GM21367 (cell line): ENCODE measurements at regions not wholly inside any gene's neighbourhood (a gene's known extent, or its start where the extent isn't known, plus 50 kb on each side); places are given as distances from the start of the nearest gene placed in this dataset.
A peak's percentile ranks its signal among the peaks of the same experiment; 100 is the strongest.
"Not testable (repeated sequence)": the region's sequence is repeated elsewhere in the genome, so short reads cannot be mapped to it uniquely, and the experiment has no call there.

ENCODE experiments used
- ATAC-seq: cut with Tn5 transposase; IDR thresholded peaks from one replicate; pipeline ENCODE4 v1.9.1; 2021; ENCODE audit not compliant: unreplicated experiment

DNA sequence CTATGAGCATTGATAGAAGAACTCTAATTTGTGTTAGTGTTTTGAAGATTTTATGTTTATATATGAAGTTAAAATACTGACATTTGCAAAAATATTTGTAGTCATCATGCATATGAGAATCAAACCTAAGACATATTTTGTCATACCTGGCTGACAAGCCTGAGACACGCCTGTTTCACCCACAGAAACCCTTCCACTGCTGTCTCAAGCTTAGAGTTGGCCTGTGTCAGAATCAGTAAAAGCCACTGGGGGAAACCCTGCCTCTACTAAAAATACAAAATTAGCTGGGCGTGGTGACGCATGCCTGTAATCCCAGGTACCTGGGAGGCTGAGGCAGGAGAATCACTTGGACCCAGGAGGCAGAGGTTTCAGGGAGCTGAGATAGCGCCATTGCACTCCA is 218.0 kb upstream of the C1QTNF3 start:
- not testable (repeated sequence) for ATAC-seq

DNA sequence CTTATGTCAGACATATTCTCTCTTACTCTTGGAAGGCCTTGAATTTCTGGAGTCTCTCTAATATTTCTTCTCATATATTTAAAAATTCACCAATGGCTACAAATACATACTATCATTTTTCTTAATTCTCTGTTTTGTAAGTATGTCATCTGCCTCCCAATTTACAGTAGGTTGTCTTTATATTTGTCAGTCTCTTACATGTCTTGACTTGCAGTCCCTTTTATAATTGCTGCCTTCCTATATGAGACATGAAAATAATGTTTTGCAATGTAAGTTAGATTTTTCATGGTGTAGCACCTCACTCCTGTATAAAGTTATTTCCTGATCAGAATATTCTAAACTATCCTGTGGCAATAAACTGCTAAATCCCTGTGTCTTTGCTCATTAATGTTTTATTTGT is 223.1 kb upstream of the C1QTNF3 start:
- not testable (repeated sequence) for ATAC-seq

DNA sequence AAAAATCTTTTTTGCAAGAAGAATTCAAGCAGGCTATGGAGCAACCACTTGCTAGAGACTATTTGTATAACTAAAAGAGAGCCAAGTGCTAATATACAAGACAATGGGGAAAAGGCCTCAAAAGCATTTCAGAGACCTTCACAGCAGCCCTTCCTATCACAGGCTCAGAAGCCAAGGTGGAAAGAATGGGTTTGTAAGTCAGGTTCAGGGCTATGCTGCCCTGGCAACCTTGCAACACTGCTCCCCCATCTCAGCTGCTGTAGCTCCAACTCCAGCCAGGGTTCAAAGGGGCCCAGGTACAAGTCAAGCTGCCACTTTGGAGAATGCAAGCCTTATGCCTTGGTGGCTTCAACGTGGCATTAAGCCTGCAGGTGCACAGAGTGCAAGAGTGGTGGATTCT is 253.7 kb upstream of the C1QTNF3 start:
- ATAC-seq, result not testable (repeated sequence)

DNA sequence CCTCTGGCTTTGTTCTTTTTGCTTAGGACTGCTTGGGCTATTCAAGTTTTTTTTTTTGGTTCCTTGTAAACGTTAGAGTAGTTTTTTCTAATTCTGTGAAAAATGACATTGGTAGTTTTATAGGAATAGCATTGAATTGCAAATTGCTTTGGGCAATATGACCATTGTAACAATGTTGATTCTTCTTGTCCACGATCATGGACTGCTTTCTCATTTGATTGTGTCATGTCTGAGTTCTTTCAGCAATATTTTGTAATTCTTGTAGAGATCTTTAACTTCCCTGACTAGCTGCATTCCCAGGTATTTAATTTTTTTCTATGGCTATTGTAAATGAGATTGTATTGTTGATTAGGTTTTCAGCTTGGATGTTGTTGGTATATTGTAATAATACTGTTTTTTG is 286.2 kb upstream of the C1QTNF3 start:
- ATAC-seq, result not testable (repeated sequence)

DNA sequence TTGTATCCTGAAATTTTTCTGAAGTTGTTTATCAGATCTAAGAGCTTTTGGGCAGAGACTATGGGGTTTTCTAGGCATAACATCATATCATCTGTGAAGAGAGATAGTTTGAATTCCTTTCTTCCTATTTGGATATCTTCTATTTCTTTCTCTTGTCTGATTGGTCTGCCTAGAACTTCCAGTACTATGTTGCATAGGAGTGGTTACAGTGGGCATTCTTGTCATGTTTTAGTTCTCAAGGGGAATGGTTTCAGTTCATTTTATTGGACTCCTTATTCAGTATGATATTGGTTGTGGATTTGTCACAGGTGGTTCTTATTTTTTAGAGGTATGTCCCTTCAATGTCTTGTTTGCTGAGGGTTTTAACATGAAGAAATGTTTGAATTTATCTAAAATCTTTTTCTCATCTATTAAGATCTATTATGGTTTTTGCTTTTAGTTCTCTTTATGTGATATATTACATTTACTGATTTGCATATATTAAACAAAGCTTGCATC is 286.6 kb upstream of the C1QTNF3 start:
- ATAC-seq, result not testable (repeated sequence)

DNA sequence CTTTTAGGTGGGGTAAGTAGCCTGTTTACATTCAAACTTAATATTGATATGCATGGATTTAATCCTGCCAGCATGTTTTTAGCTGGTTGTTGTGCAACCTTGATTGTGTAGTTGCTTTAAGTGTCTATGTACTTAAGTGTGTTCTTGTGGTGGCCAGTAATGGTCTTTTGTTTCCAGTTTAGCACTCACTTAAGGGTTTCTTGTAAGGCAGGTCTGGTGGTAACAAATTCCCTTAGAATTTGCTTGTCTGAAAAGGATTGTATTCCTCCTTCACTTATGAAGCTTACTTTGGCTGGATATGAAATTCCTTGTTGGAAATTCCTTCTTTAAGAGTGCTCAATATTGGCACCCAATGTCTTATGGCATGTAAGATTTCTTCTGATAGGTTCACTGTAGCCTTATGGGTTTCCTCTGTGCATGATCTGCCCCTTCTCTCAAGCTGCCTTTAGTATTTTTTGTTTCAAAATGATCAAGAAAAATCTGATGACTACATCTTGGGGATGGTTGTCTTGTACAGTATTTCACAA is 289.0 kb upstream of the C1QTNF3 start:
- not testable (repeated sequence) for ATAC-seq

DNA sequence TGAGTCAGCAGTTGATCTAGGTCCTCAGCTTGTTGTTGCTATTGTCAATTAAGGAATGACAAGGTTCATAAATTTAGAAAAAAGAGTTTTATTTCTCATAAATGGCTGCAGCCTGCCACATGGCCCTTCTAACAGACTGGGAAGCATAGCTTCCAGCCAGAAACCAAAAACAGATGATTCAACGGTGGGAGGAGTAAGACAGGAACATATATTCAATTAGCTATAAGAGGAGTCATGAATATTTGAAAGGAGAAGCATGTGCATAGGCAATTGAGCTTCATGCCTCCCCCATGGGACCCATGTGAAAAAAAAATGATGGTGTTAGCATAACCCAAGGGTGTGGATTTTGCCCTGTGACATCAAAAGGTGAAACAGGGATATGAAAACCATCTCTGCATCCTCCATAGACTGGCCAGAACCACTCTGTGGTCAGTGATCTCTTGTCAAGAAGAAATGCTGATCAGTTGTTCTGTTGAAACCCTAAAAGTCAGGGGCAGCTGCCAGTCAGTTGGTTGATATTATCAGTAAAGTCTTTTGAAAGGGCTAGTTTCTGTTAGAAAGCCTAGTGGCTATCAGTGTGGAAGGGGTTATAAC is 296.5 kb upstream of the C1QTNF3 start:
- not testable (repeated sequence) for ATAC-seq

DNA sequence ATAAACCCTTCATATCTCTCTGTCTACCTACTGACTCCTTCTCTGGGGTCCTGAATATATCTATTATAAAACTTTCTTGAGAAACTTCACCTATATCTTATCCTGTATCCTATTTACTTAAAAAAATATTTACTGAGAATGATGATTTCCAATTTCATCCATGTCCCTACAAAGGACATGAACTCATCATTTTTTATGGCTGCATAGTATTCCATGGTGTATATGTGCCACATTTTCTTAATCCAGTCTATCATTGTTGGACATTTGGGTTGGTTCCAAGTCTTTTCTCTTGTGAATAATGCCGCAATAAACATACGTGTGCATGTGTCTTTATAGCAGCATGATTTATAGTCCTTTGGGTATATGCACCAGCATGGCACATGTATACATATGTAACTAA is 301.7 kb upstream of the RAI14 start:
- not testable (repeated sequence) for ATAC-seq

DNA sequence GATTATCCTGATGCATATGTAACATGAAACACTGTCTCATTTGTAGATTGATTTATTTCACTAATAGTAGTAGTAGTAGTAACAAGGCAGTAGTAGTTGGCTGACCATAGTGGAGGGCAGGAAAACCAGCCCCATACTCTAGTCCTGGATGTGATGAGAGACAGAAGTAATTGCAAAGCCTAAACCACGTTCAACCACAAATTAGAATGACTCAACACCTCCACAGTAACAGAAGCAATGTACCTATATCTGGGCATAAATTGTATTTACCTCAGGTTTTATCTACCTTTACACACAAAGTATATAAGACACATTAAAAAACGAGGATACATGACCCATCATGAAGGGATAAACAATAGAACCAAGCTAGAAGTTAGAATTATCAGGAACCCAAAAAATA is 284.7 kb upstream of the RAI14 start:
- not testable (repeated sequence) for ATAC-seq

DNA sequence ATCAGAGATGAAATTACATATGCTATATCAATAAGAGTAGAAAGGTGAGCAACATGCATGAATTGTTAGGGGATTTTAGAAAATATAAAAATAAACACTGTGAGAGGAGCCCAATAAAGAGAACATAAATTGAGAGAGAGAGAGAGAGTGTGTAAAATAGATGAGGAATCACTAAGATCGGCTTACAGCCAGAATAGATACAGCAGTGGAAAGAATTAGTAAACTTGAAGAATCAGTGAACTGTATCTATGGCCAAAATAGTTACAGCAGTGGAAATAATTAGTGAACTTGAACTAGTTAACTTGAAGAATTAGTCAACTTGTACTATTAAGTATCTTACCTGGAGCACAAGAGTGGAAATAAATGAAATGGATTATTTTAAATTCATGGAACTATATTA is 284.3 kb upstream of the RAI14 start:
- not testable (repeated sequence) for ATAC-seq

DNA sequence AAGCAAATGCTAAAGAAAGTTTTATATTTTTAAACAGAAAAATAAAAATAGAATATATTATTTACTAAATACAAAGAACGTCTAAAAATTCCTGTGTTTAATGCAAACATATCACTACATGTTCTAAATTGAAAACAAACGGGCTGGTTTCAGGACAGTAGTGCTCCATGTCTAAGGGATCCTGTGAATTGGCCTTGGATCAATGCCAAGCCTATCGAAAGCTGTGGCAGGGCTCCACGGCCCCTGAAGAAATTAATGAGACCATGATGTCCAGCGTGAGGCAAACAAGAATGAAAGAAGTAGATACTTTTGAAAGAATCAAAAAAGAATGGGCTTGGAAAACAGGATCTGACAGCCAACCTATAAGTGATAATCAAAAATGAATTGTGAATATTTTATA is 283.4 kb upstream of the RAI14 start:
- not testable (repeated sequence) for ATAC-seq

DNA sequence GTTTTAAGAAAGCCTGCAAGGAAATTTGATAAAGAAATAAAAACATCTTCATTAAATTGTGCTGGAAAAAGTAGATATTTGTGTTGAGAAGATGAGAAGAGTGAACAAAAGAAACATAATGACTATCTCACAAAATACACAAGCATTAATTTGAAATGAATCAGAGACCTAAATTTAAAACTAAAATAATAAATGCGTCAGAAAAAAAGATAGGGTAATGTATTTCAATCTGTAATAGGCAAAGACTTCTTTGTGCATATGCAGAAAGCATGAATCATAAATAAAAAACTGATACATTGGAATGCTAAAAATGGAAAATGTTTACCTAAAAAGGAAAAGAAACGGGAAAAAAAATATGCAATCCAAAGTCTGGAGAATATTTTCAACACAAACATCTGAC is 278.5 kb upstream of the RAI14 start:
- ATAC-seq, result not testable (repeated sequence)

DNA sequence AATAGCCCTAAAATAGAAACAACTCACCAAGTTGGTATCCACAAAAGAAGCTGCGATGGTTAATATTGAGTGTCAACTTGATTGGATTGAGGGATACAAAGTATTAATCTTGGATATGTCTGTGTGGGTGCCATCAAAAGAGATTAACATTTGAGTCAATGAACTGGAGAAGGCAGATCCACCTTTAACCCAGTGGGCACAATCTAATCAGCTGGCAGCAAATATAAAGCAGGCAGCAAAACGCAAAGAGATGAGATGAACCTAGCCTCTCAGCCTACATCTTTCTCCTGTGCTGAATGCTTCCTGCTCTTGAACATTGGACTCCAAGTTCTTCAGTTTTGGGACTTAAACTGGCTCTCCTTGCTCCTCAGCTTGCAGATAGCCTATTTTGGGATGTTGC is 277.6 kb upstream of the RAI14 start:
- not testable (repeated sequence) for ATAC-seq

DNA sequence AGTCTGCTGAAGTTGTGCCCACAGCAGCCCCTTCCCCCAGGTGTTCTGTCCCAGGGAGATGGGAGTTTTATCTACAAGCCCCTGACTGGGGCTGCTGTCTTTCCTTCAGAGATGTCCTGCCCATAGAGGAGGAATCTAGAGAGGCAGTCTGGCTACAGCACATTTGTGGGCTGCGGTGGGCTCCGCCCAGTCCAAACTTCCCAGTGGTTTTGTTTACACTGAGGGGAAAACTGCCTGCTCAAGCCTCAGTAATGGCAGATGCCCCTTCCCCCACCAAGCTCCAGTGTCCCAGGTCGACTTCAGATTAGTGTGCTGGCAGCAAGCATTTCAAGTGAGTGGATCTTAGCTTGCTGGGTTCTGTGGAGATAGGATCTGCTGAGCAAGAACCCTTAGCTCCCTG is 267.4 kb upstream of the RAI14 start:
- ATAC-seq, result not testable (repeated sequence)

DNA sequence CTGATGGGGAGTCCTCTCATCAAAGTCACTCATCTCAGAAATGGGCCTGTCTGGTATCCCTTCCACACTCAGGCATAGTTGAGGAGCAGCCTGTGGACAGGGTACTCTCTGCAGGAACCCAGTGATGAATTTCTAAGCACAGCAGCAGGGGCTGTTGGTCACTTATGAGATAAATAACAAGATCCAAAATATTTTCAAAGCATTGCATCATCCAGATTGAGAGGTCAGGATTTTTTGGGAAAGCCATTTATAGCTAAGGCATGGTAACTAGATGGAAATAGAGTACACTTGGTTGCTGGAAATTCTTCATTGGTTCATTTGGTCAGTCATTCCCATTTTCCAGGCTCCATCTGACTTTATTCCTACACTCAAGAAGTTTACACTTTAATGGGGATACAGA is 246.8 kb upstream of the RAI14 start:
- no peak for ATAC-seq

DNA sequence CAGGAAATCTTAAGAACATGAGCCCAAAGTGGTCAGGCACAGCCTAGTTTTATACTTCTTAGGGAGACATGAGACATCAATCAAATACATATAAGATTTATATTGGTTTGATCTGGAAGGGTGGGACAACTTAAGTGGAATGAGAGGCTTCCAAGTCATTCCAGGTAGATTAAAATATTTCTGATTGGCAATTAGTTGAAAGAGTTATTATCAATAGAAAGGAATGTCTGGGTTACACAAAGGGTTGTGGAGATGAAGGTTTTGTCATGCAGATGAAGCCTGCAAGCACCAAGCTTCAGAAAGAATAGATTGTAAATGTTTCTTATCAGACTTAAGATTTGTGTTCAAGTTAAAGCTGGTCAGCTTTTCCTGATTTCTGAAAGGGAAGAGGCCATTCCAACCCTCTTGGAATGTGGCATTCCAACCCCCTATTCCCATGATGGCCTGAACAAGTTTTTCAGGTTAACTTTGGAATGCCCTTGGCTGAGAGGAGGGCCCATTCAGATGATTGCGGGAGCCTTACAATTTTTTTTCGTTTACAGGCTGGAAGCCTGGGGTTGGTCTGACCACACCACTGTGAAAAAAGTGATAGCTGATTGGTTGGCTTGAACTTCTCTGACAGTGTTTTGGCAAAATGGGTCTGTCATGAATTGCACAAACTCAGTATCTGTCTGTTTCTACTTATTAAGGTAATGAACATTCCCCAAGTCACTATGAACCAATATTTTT is 245.6 kb upstream of the RAI14 start:
- ATAC-seq, result no peak

DNA sequence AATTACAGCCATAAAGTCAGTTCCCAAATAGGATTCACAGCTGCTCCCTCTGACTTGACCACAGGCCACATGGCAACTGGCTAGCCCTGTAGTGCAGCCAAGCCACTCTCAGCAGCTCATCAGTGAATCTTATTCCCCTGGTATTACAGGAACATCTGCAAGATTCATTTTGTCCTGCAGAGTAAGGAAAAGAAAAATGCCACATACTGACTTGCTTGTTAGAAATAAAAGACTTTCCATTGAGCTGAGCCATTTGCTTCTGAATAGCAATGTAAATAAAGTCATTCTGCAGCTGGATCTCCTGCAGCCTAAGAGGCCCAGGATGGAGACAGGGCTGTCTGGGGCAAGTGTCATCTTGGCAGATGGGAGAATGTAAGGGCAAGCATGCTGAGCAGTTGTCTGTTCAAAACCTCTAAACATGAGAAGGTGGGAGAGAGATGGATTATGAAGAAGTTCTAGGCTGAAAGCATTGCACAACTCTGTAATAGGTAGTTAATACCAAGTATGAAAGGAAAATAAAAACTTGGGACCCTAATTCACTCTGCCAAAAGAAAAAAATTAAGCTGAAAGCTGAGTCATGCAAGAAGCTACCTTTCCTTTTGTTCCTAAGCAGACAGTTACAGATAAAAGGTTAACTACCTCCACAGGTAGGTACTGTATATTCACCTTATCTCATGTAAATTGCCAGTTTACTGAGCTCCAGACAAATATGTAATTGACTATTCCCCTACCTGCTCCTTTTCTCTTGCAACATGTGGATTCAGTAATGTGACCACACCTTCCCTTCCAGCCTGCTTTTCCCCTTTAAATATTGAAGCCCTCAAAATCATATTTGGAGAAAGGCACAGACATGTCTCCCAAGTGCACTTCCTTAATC is 244.4 kb upstream of the RAI14 start:
- no peak for ATAC-seq

DNA sequence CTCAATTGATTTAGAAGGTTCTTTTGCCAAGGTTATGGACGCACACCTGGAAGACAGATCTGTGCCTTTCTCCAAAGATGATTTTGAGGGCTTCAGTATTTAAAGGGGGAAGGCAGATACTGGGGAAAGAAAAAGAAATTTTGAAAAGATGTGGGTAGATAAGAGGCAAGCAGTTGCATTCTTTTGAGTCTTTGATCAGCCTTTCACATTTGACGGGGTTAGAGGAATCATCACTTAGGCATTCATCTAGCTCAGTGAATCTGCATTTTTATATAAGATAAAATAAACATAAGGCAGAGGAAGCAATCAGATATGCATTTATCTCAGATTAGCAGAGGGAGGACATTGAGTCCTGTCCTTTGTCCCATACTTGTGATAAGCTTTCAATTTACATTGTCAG is 243.4 kb upstream of the RAI14 start:
- no peak for ATAC-seq

DNA sequence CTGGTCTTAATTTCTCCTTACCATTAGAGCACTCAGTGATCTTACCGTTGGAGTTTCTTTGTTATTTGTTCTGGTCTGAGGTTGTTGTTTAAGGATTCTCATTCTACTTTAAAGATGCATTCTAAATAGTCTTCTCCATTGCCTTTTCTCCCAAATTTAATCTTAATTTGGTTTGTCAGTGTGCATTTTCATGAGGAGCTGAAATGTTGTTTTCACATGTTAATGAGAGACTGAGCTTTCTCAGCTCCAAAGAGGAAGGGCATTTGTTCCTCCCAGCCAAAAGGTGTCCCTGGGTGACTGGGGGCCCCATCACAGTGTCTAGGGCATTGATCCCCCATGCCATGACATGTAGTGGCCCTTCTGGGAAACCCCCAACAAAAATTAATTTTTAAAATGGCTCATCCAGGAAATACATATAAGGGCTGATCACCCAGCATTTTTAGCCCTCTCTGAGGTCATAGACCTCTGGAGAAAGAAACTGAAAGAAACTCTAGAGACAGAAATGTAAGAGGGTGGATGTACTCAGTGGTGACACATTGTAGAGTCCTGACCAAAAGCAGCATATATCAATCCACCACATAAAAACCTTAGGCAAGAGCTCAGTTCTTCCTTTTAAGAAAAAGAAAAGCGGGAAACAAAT is 240.4 kb upstream of the RAI14 start:
- ATAC-seq, result peak; percentile 100

DNA sequence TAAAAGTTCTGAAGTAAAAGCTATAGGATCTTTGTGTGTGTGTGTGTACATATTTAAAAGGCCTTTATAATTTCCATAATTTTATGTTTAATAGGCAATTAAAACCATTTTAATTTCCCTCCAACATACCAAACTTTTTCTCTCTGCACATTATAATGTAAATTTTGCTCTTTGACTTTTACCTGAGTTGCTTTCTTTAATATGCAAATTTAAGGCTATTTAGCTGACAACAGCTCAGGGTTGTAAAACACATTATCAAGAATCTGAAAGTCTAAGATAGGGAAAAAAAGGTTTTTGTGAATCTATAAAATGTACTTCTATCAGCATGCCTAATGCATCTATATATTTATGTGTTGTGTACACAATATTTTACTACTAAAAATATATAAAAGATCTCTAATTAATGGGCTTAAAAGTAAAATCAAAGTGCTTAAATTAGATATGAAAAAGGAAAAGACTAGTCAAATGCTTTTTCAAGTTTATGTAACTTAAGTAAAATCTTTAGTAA is 239.6 kb upstream of the RAI14 start:
- no peak for ATAC-seq

DNA sequence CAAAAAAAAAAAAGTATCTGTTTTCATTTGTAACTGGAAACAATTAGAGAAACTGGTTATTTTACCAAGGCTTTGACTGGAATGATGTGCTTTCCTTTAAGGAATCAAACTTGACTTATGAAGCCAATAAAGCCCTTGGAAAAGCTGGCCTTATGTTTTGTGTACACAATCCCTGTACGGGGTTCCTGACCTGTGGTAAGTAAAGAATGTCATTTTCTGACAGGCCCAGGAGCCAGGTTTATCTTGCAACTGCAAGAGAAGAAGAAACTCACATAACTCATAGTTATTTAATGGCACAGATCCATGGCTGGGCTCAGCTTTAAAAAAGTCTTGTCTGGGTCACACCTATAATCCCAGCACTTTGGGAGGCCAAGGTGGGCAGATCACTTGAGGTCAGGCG is 235.9 kb upstream of the RAI14 start:
- ATAC-seq, result not testable (repeated sequence)
